OCI-LY1 (cell line): ENCODE measurements at regions not wholly inside any gene's neighbourhood (a gene's known extent, or its start where the extent isn't known, plus 50 kb on each side); places are given as distances from the start of the nearest gene placed in this dataset.

Experiments used
- CTCF ChIP-seq: fragments of 200-600 bp; sonication (generic), shearing (Covaris generic); IDR thresholded peaks from 2 replicates; pipeline ENCODE4 v1.5.1; 2017; ENCODE audit warnings: mild to moderate bottlenecking, antibody characterized with exemption, low read length, moderate library complexity, mixed read lengths
- EZH2 ChIP-seq: fragments of 200-600 bp; sonication (generic), shearing (Covaris generic); IDR thresholded peaks from 2 replicates; pipeline ENCODE4 v1.8.0; 2017; ENCODE audit warnings: borderline replicate concordance, mixed run types, mild to moderate bottlenecking, antibody characterized with exemption, low read length, moderate library complexity, mixed read lengths

DNA sequence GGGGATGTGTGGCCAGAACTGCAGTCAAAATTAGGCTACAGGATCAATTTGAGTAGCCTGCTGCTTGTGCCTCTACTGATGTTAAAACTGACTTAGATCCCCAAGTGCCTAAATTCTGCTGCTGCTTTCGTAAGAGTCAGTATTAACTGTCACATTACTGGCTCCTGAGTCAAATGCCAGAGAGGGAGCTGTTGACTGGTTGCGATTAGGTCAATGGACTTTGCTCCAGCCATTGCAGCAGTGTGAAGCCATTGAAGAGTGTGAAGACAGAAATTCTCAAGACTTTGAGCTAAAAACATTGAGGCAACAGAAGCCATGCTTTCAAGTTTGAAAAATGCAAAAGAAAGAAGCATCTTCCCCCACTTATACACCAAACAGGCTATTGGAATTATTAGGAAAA, 151.1 kb upstream of the MITF start:
- no peak for TF ChIP-seq CTCF
- no peak for TF ChIP-seq EZH2
